ENCODE measurements at regions not wholly inside any gene's neighbourhood (a gene's known extent, or its start where the extent isn't known, plus 50 kb on each side); places are given as distances from the start of the nearest gene placed in this dataset.
"Not testable (repeated sequence)": the region's sequence is repeated elsewhere in the genome, so short reads cannot be mapped to it uniquely, and the experiment has no call there.

- DNase-seq (ENCODE audit: low spot score): no peak
These were observed 739.4 kb upstream of the CHAC2 start for GRCh38 chr2:53028225-53028624.

DNA sequence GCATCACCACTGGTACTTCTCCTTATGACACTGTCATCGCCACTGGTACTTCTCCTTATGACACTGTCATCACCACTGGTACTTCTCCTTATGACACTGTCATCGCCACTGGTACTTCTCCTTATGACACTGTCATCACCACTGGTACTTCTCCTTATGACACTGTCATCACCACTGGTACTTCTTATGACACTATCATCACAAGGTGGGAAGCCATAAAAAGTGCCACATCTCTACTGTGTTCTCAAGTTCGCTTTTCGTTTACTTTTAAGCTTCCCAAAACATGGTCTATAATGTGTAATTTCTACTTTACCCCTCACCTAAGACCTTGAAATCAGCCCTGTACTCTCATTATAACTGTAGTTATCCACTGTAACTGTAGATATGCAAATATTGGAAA is 745.4 kb upstream of the CHAC2 start:
- DNase-seq (ENCODE audit: low spot score): not testable (repeated sequence)

- DNase-seq (ENCODE audit: low spot score): no peak
These were observed 745.8 kb upstream of the CHAC2 start for GRCh38 chr2:53021828-53022227.

DNA sequence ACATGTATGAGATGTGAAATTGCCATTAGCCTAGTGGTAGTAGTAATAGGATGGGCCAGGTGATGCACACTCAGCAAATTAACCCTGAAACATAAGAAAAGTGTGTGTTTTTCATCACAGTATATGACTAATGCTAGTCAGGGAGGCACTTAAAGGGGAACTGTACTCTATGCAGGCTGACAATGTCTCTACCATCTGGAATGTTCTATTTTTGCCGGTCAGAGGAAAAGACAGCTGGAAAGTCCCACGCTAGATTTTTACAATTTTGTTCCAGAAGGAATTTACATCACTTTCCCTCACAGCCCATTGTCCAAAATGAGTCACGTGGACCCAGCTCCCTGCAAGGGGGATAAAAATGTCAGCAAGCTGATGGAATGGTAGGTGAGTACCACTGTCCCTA is 746.3 kb upstream of the CHAC2 start:
- no peak for DNase-seq (ENCODE audit: low spot score)

- no peak for DNase-seq (ENCODE audit: low spot score)
These were observed 748.7 kb upstream of the CHAC2 start for GRCh38 chr2:53018825-53019425.

GRCh38 chr2:53006980-53007379 is 760.6 kb upstream of the CHAC2 start:
- DNase-seq (ENCODE audit: low spot score): no peak

DNA sequence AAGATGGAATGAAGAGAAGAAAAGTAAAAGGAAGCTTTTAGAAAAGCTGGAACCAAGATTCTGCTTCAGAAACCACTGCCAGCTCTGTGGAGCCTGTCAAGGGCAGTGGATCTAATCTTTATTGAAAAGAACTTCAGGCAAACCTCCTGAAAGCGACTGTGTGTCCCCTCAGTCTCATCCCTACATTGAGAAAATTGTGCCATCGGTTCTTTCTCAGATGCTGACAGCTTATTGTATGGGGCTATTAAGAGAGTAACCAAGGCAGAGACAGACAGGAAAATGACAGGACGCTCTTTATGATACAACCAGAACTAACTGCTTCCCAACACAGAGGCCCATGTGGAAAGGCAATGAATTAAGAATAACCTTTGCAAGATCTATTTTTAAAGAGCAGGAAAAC is 763.2 kb upstream of the CHAC2 start:
- DNase-seq (ENCODE audit: low spot score): no peak

DNA sequence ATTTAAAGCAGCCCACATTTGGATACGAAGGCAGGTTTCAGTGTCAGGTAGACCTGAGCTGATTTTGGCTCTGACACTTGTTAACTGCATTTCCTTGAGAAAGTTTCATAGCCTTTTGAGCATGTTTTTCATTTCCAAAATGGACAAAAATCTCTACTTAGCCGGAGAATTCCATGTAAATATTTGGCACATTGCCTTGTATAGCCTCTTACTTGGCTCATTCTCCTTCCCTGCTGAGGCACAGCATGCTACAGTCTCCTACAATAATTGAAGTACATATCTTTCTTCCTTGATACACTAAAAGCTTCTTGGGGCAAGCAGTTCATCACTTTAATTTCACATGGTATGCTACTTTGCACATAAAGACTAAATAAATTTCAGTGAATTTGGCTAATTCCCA is 772.2 kb upstream of the CHAC2 start:
- DNase-seq (ENCODE audit: low spot score): no peak

GRCh38 chr2:52976143-52976949 is 791.3 kb upstream of the CHAC2 start:
- DNase-seq (ENCODE audit: low spot score): no peak

DNA sequence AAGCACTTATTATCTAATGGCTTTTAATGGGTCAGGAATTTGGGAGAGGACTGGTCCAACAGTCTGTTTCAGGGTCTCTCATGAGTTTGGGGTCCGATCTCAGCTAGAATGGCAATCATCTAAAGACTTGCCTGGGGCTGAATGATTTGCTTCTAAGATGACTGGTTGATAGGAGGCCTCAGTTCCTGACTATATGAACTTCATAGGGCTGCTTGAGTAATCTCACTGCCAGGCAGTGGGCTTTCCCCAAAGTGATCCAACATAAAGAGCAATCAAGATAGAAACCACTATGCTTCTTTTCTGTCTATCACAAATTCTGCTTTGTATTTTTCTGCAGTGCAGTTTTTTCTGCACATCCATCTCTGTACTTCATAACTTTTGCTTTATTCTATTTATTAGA is 793.5 kb upstream of the CHAC2 start:
- no peak for DNase-seq (ENCODE audit: low spot score)

GRCh38 chr2:52970642-52971041 is 797.0 kb upstream of the CHAC2 start:
- DNase-seq (ENCODE audit: low spot score): no peak

DNA sequence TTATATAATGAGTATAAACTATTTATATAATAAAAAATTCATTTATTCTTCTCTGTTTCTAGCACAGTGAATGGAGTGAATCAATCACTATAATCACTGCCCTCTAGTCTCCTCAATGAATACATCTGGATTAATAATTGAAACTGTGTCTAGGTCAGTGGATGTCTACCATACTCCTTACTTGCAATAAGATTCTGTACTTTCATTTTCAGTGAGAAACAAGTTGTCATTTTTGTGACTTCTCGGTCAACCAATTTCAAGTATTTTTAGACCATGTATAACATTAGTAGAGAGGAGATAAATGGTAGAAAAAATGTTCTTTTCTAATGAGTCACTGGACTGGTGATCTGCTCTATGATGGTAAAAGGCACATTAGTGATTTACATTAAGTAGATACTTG is 799.6 kb upstream of the CHAC2 start:
- DNase-seq (ENCODE audit: low spot score): no peak

DNA sequence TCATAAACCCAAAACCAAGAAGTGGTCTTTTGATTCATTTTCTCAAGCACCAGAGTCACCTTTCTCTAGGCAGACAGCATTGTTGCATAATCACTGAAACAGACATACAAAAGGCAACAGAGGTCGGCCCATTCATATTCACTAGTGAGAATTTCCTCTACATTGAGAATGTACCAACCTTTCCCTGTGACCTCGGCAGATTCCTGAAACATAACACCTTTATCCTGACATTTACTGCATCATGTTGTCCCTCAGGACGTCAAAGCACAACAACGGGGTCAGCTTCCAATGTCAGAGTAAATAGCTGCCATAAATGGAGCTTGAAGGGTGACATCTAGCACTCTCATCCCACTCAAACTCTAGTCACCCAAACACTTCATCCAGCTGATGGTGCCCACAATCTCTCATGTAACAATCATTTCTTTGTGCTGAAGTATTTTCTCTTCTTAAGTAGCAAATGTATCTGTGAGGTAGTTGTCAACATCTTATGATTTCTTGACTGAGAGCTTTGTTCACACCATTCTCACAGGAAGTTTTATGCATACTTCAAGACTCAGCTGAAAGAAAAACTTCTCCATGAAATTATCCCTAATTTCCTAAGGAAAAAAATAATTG is 802.6 kb upstream of the CHAC2 start:
- DNase-seq (ENCODE audit: low spot score): no peak

GRCh38 chr2:52961403-52961802 is 806.2 kb upstream of the CHAC2 start:
- no peak for DNase-seq (ENCODE audit: low spot score)

- DNase-seq (ENCODE audit: low spot score): no peak
These were observed 806.7 kb upstream of the CHAC2 start for GRCh38 chr2:52960881-52961280.

DNA sequence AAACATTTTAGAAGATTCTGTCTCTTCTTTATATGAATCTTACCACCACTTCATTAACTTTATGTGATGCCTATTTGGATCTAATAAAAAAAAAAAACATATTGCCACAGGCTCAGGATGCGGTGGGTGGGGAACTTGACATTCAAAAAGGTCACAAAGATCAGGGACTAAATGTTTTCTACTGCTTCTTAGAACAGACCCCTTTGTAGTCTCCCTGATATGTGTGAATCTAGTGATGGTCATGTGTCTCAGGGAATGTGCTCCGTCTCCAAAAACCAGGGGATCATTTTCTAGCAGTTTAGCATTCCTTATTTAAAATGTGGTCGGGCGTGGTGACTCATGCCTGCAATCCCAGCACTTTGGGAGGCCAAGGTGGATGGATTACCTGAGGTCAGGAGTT is 807.8 kb upstream of the CHAC2 start:
- DNase-seq (ENCODE audit: low spot score): no peak

DNA sequence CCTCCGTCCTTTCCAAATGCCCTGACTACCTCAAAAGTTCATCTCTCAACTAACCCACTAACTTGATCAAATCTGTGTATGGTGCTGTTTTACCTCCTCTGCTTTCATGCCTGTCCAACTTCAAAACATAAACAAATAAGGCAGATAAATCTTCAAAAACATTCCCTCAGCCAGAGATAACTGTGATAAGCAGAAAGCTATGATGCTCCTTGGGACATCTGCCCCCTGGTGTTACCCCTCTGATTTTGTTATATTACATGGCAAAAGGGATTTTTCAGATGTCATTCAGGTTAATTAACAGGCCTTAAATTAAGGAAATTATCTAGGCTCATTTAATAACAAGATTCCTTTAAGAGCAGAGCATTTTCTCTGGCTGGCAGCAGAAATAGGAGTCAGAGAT is 810.8 kb upstream of the CHAC2 start:
- no peak for DNase-seq (ENCODE audit: low spot score)

GRCh38 chr2:52956118-52956517 is 811.5 kb upstream of the CHAC2 start:
- no peak for DNase-seq (ENCODE audit: low spot score)

DNA sequence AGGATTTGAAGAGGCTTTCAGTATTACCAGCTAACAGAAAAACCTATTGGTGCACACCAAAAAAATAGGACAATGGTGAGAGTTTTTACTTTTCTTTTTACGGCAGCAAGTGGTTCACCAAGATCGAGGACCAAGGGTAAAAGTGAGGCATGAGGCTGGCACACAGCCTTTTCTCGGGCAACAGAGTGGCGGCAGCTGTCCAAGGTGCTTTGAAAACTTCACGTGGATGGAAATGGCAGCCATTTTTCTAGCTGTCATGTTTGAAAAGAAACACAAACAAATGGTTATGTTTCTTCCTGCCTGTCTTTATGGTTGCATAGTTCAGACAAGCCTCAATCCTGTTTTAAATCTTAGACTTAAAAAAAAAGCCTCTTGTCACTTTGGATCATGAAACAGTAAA is 812.5 kb upstream of the CHAC2 start:
- DNase-seq (ENCODE audit: low spot score): no peak

GRCh38 chr2:52940101-52940500 is 827.5 kb upstream of the CHAC2 start:
- DNase-seq (ENCODE audit: low spot score): no peak

DNA sequence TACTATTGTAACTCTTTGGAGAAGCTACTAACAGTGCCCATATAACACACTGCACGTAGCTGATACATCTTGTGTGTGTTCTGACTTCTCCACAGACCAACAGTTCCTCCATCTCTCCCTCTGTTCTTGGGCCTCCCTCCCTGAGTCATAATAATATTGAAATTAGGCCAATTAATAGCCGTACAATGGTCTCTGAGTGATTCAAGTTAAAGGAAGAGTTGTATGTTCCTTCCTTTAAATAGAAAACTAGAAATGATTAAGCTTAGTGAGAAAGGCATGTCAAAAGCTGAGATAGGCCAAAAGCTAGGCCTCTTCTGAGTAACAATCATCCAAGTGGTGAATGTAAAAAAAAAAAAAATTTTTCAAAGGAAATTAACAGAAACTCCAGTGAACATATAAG is 828.4 kb upstream of the CHAC2 start:
- DNase-seq (ENCODE audit: low spot score): no peak

GRCh38 chr2:52936029-52936428 is 831.6 kb upstream of the CHAC2 start:
- DNase-seq (ENCODE audit: low spot score): no peak

- DNase-seq (ENCODE audit: low spot score): no peak
These were observed 832.5 kb upstream of the CHAC2 start for GRCh38 chr2:52934920-52935640.
